IMR-90 (cell line): ENCODE measurements at regions not wholly inside any gene's neighbourhood (a gene's known extent, or its start where the extent isn't known, plus 50 kb on each side); places are given as distances from the start of the nearest gene placed in this dataset.

ENCODE experiments used
- ATAC-seq: fragments of 200-7000 bp; cut with Tn5 transposase; 2 replicates; pipeline ENCODE4 v1.9.1; 2020; ENCODE audit warnings: low read depth, mild to moderate bottlenecking, moderate library complexity
- BruUV-seq: library from RNA; stranded (reverse); fragments of 400-500 nt; replicated peaks from 2 replicates; lab custom pipeline; 2021; lab: Mats Ljungman, UMichigan
- CTCF ChIA-PET: fragments of 300-600 bp; formaldehyde crosslinking; extraction: SDS; loops from one replicate; lab custom pipeline; 2021; ENCODE audit warnings: antibody characterized with exemption; lab: Yijun Ruan, JAX
- POLR2A ChIA-PET: fragments of 300-600 bp; sonication (Branson Sonifier 250); formaldehyde crosslinking; loops from one replicate; lab custom pipeline; 2022; ENCODE audit warnings: antibody characterized with exemption; ENCODE audit not compliant: unreplicated experiment; lab: Charles Lee
- DNase-seq: peaks from one replicate; pipeline ENCODE4 v3.0.0; 2013
- H2AFZ ChIP-seq: replicated peaks from 2 replicates; pipeline ENCODE3; 2013; ENCODE audit warnings: low read length, mild to moderate bottlenecking; ENCODE audit not compliant: poor library complexity
- H2AK5ac ChIP-seq: 2 replicates; pipeline ENCODE4 v1.6.1; 2013; ENCODE audit warnings: low read depth, low read length, inconsistent platforms
- H2AK9ac ChIP-seq: replicated peaks from 2 replicates; pipeline ENCODE3; 2013; ENCODE audit warnings: mild to moderate bottlenecking, low read depth, low read length, moderate library complexity; ENCODE audit not compliant: poor library complexity
- H2BK120ac ChIP-seq: 2 replicates; pipeline ENCODE4 v1.6.1; 2013; ENCODE audit warnings: low read depth, low read length, inconsistent platforms
- H2BK15ac ChIP-seq: 3 replicates; pipeline ENCODE4 v1.6.1; 2013; ENCODE audit warnings: low read depth, low read length, inconsistent platforms
- H2BK20ac ChIP-seq: 2 replicates; pipeline ENCODE4 v1.6.1; 2013; ENCODE audit warnings: low read depth, mild to moderate bottlenecking, inconsistent platforms, low read length, moderate library complexity
- H2BK5ac ChIP-seq: 2 replicates; pipeline ENCODE4 v1.6.1; 2013; ENCODE audit warnings: mild to moderate bottlenecking, low read depth, low read length, inconsistent platforms; ENCODE audit not compliant: poor library complexity, severe bottlenecking
- H3K14ac ChIP-seq: replicated peaks from 2 replicates; pipeline ENCODE4 v1.6.1; 2013; ENCODE audit warnings: low read depth, low read length, inconsistent platforms
- H3K18ac ChIP-seq: 2 replicates; pipeline ENCODE4 v1.6.1; 2013; ENCODE audit warnings: low read depth, low read length, control low read depth
- H3K23ac ChIP-seq: 2 replicates; pipeline ENCODE4 v1.6.1; 2013; ENCODE audit warnings: low read depth, low read length, inconsistent platforms
- H3K27ac ChIP-seq: 2 replicates; pipeline ENCODE4 v1.5.1; 2013; ENCODE audit warnings: mild to moderate bottlenecking, control low read depth, low read length; ENCODE audit not compliant: insufficient read depth
- H3K27me3 ChIP-seq: 2 replicates; pipeline ENCODE4 v1.6.1; 2013; ENCODE audit warnings: low read length; ENCODE audit not compliant: control insufficient read depth, insufficient read depth
- H3K36me3 ChIP-seq: 2 replicates; pipeline ENCODE4 v1.6.1; 2013; ENCODE audit warnings: low read length, mixed read lengths; ENCODE audit not compliant: control insufficient read depth, insufficient read depth
- H3K4ac ChIP-seq: 2 replicates; pipeline ENCODE4 v1.6.1; 2013; ENCODE audit warnings: low read depth, low read length, inconsistent platforms
- H3K4me1 ChIP-seq: 2 replicates; pipeline ENCODE4 v1.6.1; 2013; ENCODE audit warnings: low read length, mixed read lengths; ENCODE audit not compliant: control insufficient read depth, insufficient read depth
- H3K4me2 ChIP-seq: 2 replicates; pipeline ENCODE4 v1.6.1; 2013; ENCODE audit warnings: low read depth, mild to moderate bottlenecking, control low read depth, low read length, moderate library complexity
- H3K4me3 ChIP-seq: 2 replicates; pipeline ENCODE4 v1.5.1; 2013; ENCODE audit warnings: low read depth, mild to moderate bottlenecking, control low read depth, low read length, moderate library complexity; ENCODE audit not compliant: insufficient read depth
- H3K56ac ChIP-seq: 2 replicates; pipeline ENCODE4 v1.6.1; 2013; ENCODE audit warnings: low read length, inconsistent platforms; ENCODE audit not compliant: insufficient read depth; ENCODE audit errors: extremely low read depth
- H3K79me1 ChIP-seq, 2 experiments: 2 replicates each; pipeline ENCODE4 v1.6.1; 2013; ENCODE audit warnings: low read length in 2 of 2, inconsistent platforms in 1 of 2, low read depth in 1 of 2
- H3K9ac ChIP-seq: 2 replicates; pipeline ENCODE4 v1.6.1; 2013; ENCODE audit warnings: low read depth, low read length, control low read depth
- H3K9me1 ChIP-seq: 2 replicates; pipeline ENCODE4 v1.6.1; 2013; ENCODE audit warnings: low read length, inconsistent platforms; ENCODE audit not compliant: insufficient read depth
- H3K9me3 ChIP-seq: 2 replicates; pipeline ENCODE4 v1.6.1; 2013; ENCODE audit warnings: low read length; ENCODE audit not compliant: control insufficient read depth, insufficient read depth
- H4K20me1 ChIP-seq: 2 replicates; pipeline ENCODE4 v1.6.1; 2013; ENCODE audit warnings: low read length, inconsistent platforms; ENCODE audit not compliant: insufficient read depth
- H4K5ac ChIP-seq: 2 replicates; pipeline ENCODE4 v1.6.1; 2013; ENCODE audit warnings: mild to moderate bottlenecking, low read depth, low read length, control low read depth
- H4K8ac ChIP-seq, 2 experiments: 2 replicates each; pipeline ENCODE4 v1.6.1; 2013; ENCODE audit warnings: low read depth in 2 of 2, low read length in 2 of 2, control low read depth in 1 of 2, inconsistent platforms in 1 of 2
- H4K91ac ChIP-seq: 2 replicates; pipeline ENCODE4 v1.6.1; 2013; ENCODE audit warnings: low read depth, low read length, inconsistent platforms; ENCODE audit not compliant: insufficient read depth
- BHLHE40 ChIP-seq: fragments of 150-350 bp; IDR thresholded peaks from 2 replicates; pipeline ENCODE4 v1.6.1; 2016; ENCODE audit warnings: mild to moderate bottlenecking, low read depth, low read length
- CEBPB ChIP-seq: IDR thresholded peaks from 2 replicates; pipeline ENCODE4 v1.6.1; 2012; ENCODE audit warnings: low read depth, low read length, improper control_type of control experiment
- CHD1 ChIP-seq: IDR thresholded peaks from 2 replicates; pipeline ENCODE4 v1.6.1; 2012; ENCODE audit warnings: low read depth, low read length, improper control_type of control experiment
- CTCF ChIP-seq: conservative IDR thresholded peaks from 2 replicates; pipeline ENCODE4 v1.5.1; 2012; ENCODE audit warnings: mild to moderate bottlenecking, low read depth, low read length, improper control_type of control experiment
- ELK1 ChIP-seq: fragments of 150-350 bp; IDR thresholded peaks from 2 replicates; pipeline ENCODE4 v1.6.1; 2016; ENCODE audit warnings: low read depth, mild to moderate bottlenecking, low read length, moderate library complexity, borderline replicate concordance
- FOS ChIP-seq: fragments of 150-350 bp; IDR thresholded peaks from 2 replicates; pipeline ENCODE4 v1.6.1; 2016; ENCODE audit warnings: low read depth, low read length
- MAFK ChIP-seq: IDR thresholded peaks from 2 replicates; pipeline ENCODE4 v1.6.1; 2012; ENCODE audit warnings: low read depth, low read length, improper control_type of control experiment
- MAZ ChIP-seq: IDR thresholded peaks from 2 replicates; pipeline ENCODE4 v1.6.1; 2012; ENCODE audit warnings: low read depth, mild to moderate bottlenecking, low read length, improper control_type of control experiment, moderate library complexity, borderline replicate concordance
- MXI1 ChIP-seq: IDR thresholded peaks from 2 replicates; pipeline ENCODE4 v1.6.1; 2012; ENCODE audit warnings: low read depth, mild to moderate bottlenecking, low read length, moderate library complexity, borderline replicate concordance
- NFE2L2 ChIP-seq: fragments of 150-350 bp; IDR thresholded peaks from 2 replicates; pipeline ENCODE4 v1.6.1; 2016; ENCODE audit warnings: low read depth, mild to moderate bottlenecking, low read length
- POLR2A ChIP-seq: IDR thresholded peaks from 2 replicates; pipeline ENCODE4 v1.6.1; 2012; ENCODE audit warnings: mild to moderate bottlenecking, low read depth, low read length
- RAD21 ChIP-seq: IDR thresholded peaks from 2 replicates; pipeline ENCODE4 v1.6.1; 2012; ENCODE audit warnings: low read length, improper control_type of control experiment
- RCOR1 ChIP-seq: IDR thresholded peaks from 2 replicates; pipeline ENCODE4 v1.6.1; 2012; ENCODE audit warnings: mild to moderate bottlenecking, low read length, improper control_type of control experiment; ENCODE audit not compliant: insufficient replicate concordance
- RFX5 ChIP-seq: IDR thresholded peaks from 2 replicates; pipeline ENCODE4 v1.8.0; 2012; ENCODE audit warnings: low read depth, mild to moderate bottlenecking, low read length, moderate library complexity
- SMC3 ChIP-seq: fragments of 150-350 bp; IDR thresholded peaks from 2 replicates; pipeline ENCODE4 v1.6.1; 2016; ENCODE audit warnings: low read depth, mild to moderate bottlenecking, antibody characterized with exemption, low read length, moderate library complexity
- USF2 ChIP-seq: fragments of 150-350 bp; IDR thresholded peaks from 2 replicates; pipeline ENCODE4 v1.6.1; 2017; ENCODE audit warnings: mild to moderate bottlenecking, antibody characterized with exemption, low read length, low read depth
- WGBS, 2 experiments: methylation state at CpG; one replicate each; pipeline versions ENCODE4 v1.1.5 to v1.1.7; 2013; ENCODE audit warnings: missing lambda C conversion rate in 2 of 2; ENCODE audit not compliant: insufficient read length in 1 of 2; ENCODE audit errors: extremely low coverage in 2 of 2; 5-methylcytosine and 5-hydroxymethylcytosine counted together
- dilution Hi-C: fragments of 300-500 bp; cut with HindIII; formaldehyde crosslinking; loops from one replicate; pipeline ENCODE4 v1.14.3; 2018; ENCODE audit warnings: low sequenced_read_pairs; ENCODE audit not compliant: unreplicated experiment
- in situ Hi-C: fragments of 300-500 bp; cut with MboI; formaldehyde crosslinking; loops from 3 replicates; pipeline ENCODE4 v1.14.3; 2019; ENCODE audit warnings: low sequenced_read_pairs, inconsistent platforms, mixed read lengths
- intact Hi-C: fragments of 100-400 bp; cut with micrococcal nuclease; formaldehyde crosslinking; loops from 2 replicates; pipeline ENCODE4 v1.10.0; 2022

GRCh38 chr4:20019310-20020015 lies 232.2 kb upstream of the SLIT2 start:
- ChIA-PET CTCF (no interaction called here), POLR2A (no interaction called here)
- Histone ChIP-seq H3K4me3 (no peak overlapping the region), H3K4ac (no peak overlapping the region), H2BK120ac (no peak overlapping the region), H2AFZ (no peak overlapping the region), H3K27ac (no peak overlapping the region), H3K27me3 (no peaks in the 10 kb centered on the region), H3K4me2 (no peak overlapping the region), H4K20me1 (no peaks in the 10 kb centered on the region), H4K91ac (no peak overlapping the region), H4K5ac (no peak overlapping the region), H3K79me1 (no peaks in the 10 kb centered on the region), H3K4me1 (peaks cover 3% of the 10 kb centered on the region), H3K9ac (no peak overlapping the region), H3K18ac (no peak overlapping the region), H3K9me3 (no peaks in the 10 kb centered on the region), H2BK15ac (no peak overlapping the region), H4K8ac (no peak overlapping the region), H3K9me1 (peaks cover 3% of the 10 kb centered on the region; the same call in 1 of the 2 replicates), H2AK5ac (no peak overlapping the region), H3K23ac (no peak overlapping the region), H3K36me3 (no peaks in the 10 kb centered on the region), H2BK20ac (no peak overlapping the region), H3K14ac (no peak overlapping the region), H2BK5ac (no peak overlapping the region), H3K56ac (no peak overlapping the region), H2AK9ac (no peak overlapping the region)
- TF ChIP-seq CHD1 (no peak), ELK1 (no peak), RFX5 (no peak), FOS (no peak), BHLHE40 (no peak), SMC3 (no peak), USF2 (no peak), CEBPB (no peak), RCOR1 (no peak), CTCF (no peak), MAFK (no peak), POLR2A (no peak), MAZ (no peak), MXI1 (no peak), NFE2L2 (no peak), RAD21 (no peak)
- BruUV-seq: no TSS peak
- intact Hi-C loops: no loop called here
- in situ Hi-C loops: no loop called here
- dilution Hi-C loops: no loop called here
- WGBS, 2 experiments: no CpG with 5 or more reads among the region's 4 CpGs
- ATAC-seq: peak; percentile 52; the same call in 1 of the 2 replicates
- peak; percentile 55 for DNase-seq
